RPMI8226 (cell line): ENCODE measurements at regions not wholly inside any gene's neighbourhood (a gene's known extent, or its start where the extent isn't known, plus 50 kb on each side); places are given as distances from the start of the nearest gene placed in this dataset.

ENCODE experiments used
- DNase-seq: peaks from one replicate; pipeline ENCODE4 v3.0.0-alpha.2; 2015

GRCh38 chr22:49620666-49621065, 207.0 kb downstream of the BRD1 start:
- DNase-seq, result no peak

GRCh38 chr22:49620003-49620556, 207.6 kb downstream of the BRD1 start:
- DNase-seq, result no peak

GRCh38 chr22:49619301-49619700, 208.4 kb downstream of the BRD1 start:
- no peak for DNase-seq

GRCh38 chr22:49618677-49618953, 209.1 kb downstream of the BRD1 start:
- DNase-seq, result no peak

GRCh38 chr22:49617866-49618676, 209.6 kb downstream of the BRD1 start:
- no peak for DNase-seq

- DNase-seq, result no peak
Observed at GRCh38 chr22:49617264-49617663, 210.4 kb downstream of the BRD1 start.

GRCh38 chr22:49616356-49617231, 211.1 kb downstream of the BRD1 start:
- DNase-seq, result no peak

GRCh38 chr22:49614966-49615965, 212.4 kb downstream of the BRD1 start:
- DNase-seq, result no peak

- no peak for DNase-seq
Observed at GRCh38 chr22:49613511-49614270, 214.0 kb downstream of the BRD1 start.

GRCh38 chr22:49613108-49613507, 214.6 kb downstream of the BRD1 start:
- no peak for DNase-seq

GRCh38 chr22:49609207-49609876, 218.3 kb downstream of the BRD1 start:
- no peak for DNase-seq

- DNase-seq, result no peak
Observed at GRCh38 chr22:49608660-49609059, 219.0 kb downstream of the BRD1 start.

- DNase-seq, result no peak
Observed at GRCh38 chr22:49608228-49608627, 219.4 kb downstream of the BRD1 start.

GRCh38 chr22:49607821-49608220, 219.9 kb downstream of the BRD1 start:
- DNase-seq, result no peak

GRCh38 chr22:49606562-49607290, 220.9 kb downstream of the BRD1 start:
- no peak for DNase-seq

GRCh38 chr22:49604732-49605302, 222.9 kb downstream of the BRD1 start:
- DNase-seq, result no peak

GRCh38 chr22:49603016-49603415, 224.7 kb downstream of the BRD1 start:
- DNase-seq, result no peak

- DNase-seq, result no peak
Observed at GRCh38 chr22:49602481-49602880, 225.2 kb downstream of the BRD1 start.

- DNase-seq, result no peak
Observed at GRCh38 chr22:49601614-49602321, 225.9 kb downstream of the BRD1 start.
